Spleen (tissue), 7 donors: ENCODE measurements at regions not wholly inside any gene's neighbourhood (a gene's known extent, or its start where the extent isn't known, plus 50 kb on each side); places are given as distances from the start of the nearest gene placed in this dataset.

ENCODE experiments used
- CTCF ChIP-seq, 11 experiments: fragments of 200-600 bp in 7 of 11; fragments of 450-650 bp in 4 of 11; sonication (generic) in 4 of 11; IDR thresholded peaks in 8 of 11; conservative IDR thresholded peaks in 3 of 11; 1 replicate in 7 of 11; 2 replicates in 4 of 11; pipeline versions ENCODE4 v1.4.0 to v1.8.0; 2016 to 2021; ENCODE audit warnings: antibody characterized with exemption in 11 of 11, inconsistent platforms in 4 of 11, mild to moderate bottlenecking in 1 of 11
- POLR2AphosphoS5 ChIP-seq, 3 donors: sonication (generic); formaldehyde crosslinking; IDR thresholded peaks; one replicate each; pipeline ENCODE4 v1.5.1; 2017; ENCODE audit warnings: antibody characterized with exemption in 3 of 3
- donor health status: DM: no; HTN: no; CAD: no; lungs with moderate emphysema.
- donor health status: DM: no; HTN: no; CAD: no.
- donor health status: DM: no; HTN: no; CAD: no.

GRCh38 chr7:106756884-106757283 lies 95.9 kb upstream of the CCDC71L start:
- TF ChIP-seq CTCF (IDR thresholded peaks at IDR 0.05 in 8 of 11, conservative IDR thresholded peaks at IDR 0.05 in 3 of 11): no peak
- no peak for TF ChIP-seq POLR2AphosphoS5 (IDR thresholded peaks at IDR 0.05)
